Islet precursor cell (in vitro differentiated cells): ENCODE measurements at regions not wholly inside any gene's neighbourhood (a gene's known extent, or its start where the extent isn't known, plus 50 kb on each side); places are given as distances from the start of the nearest gene placed in this dataset.

Source experiments
- DNase-seq: peaks from one replicate; pipeline ENCODE4 v3.0.0-alpha.2; 2018

- no peak for DNase-seq
Observed at GRCh38 chr4:111681270-111681669, 464.0 kb upstream of the FAM241A start.

GRCh38 chr4:111681751-111682150, 463.5 kb upstream of the FAM241A start:
- DNase-seq, result no peak

GRCh38 chr4:111685205-111685604, 460.0 kb upstream of the FAM241A start:
- DNase-seq, result no peak

- DNase-seq, result no peak
Observed at GRCh38 chr4:111689214-111689613, 456.0 kb upstream of the FAM241A start.

- no peak for DNase-seq
Observed at GRCh38 chr4:111689731-111690130, 455.5 kb upstream of the FAM241A start.

- DNase-seq, result no peak
Observed at GRCh38 chr4:111693758-111694157, 451.5 kb upstream of the FAM241A start.

- DNase-seq, result no peak
Observed at GRCh38 chr4:111695677-111696076, 449.6 kb upstream of the FAM241A start.

- no peak for DNase-seq
Observed at GRCh38 chr4:111696505-111696904, 448.7 kb upstream of the FAM241A start.

GRCh38 chr4:111697176-111697942, 447.9 kb upstream of the FAM241A start:
- DNase-seq, result no peak

GRCh38 chr4:111698361-111698760, 446.9 kb upstream of the FAM241A start:
- DNase-seq, result no peak

GRCh38 chr4:111699165-111699564, 446.1 kb upstream of the FAM241A start:
- DNase-seq, result no peak

- no peak for DNase-seq
Observed at GRCh38 chr4:111701102-111701501, 444.2 kb upstream of the FAM241A start.

GRCh38 chr4:111707491-111707890, 437.8 kb upstream of the FAM241A start:
- no peak for DNase-seq

GRCh38 chr4:111712093-111712677, 433.1 kb upstream of the FAM241A start:
- no peak for DNase-seq

GRCh38 chr4:111713276-111713675, 432.0 kb upstream of the FAM241A start:
- no peak for DNase-seq

- DNase-seq, result no peak
Observed at GRCh38 chr4:111717921-111718320, 427.3 kb upstream of the FAM241A start.

GRCh38 chr4:111718763-111719559, 426.3 kb upstream of the FAM241A start:
- no peak for DNase-seq

- DNase-seq, result no peak
Observed at GRCh38 chr4:111720866-111721265, 424.4 kb upstream of the FAM241A start.

GRCh38 chr4:111722213-111722720, 423.0 kb upstream of the FAM241A start:
- DNase-seq, result no peak

- no peak for DNase-seq
Observed at GRCh38 chr4:111736516-111736915, 408.7 kb upstream of the FAM241A start.

- DNase-seq, result no peak
Observed at GRCh38 chr4:111744847-111745246, 400.4 kb upstream of the FAM241A start.

GRCh38 chr4:111748157-111748556, 397.1 kb upstream of the FAM241A start:
- no peak for DNase-seq

- no peak for DNase-seq
Observed at GRCh38 chr4:111754003-111754402, 391.3 kb upstream of the FAM241A start.

- no peak for DNase-seq
Observed at GRCh38 chr4:111755571-111755970, 389.7 kb upstream of the FAM241A start.
